Choroid plexus epithelial cell (primary cell): ENCODE measurements at regions not wholly inside any gene's neighbourhood (a gene's known extent, or its start where the extent isn't known, plus 50 kb on each side); places are given as distances from the start of the nearest gene placed in this dataset.

ENCODE experiments used
- DNase-seq: peaks from one replicate; pipeline ENCODE4 v3.0.0-alpha.2; 2010; ENCODE audit warnings: low read depth
- H3K4me3 ChIP-seq: 2 replicates; pipeline ENCODE4 v1.5.1; 2011; ENCODE audit warnings: low read depth, mild to moderate bottlenecking, control low read depth, low read length, moderate library complexity
- TF ChIP-seq, protein P1 (sequence below): conservative IDR thresholded peaks from 2 replicates; pipeline ENCODE4 v1.5.1; 2011; ENCODE audit warnings: low read depth, mild to moderate bottlenecking, control low read depth, inconsistent platforms, low read length, moderate library complexity

DNA sequence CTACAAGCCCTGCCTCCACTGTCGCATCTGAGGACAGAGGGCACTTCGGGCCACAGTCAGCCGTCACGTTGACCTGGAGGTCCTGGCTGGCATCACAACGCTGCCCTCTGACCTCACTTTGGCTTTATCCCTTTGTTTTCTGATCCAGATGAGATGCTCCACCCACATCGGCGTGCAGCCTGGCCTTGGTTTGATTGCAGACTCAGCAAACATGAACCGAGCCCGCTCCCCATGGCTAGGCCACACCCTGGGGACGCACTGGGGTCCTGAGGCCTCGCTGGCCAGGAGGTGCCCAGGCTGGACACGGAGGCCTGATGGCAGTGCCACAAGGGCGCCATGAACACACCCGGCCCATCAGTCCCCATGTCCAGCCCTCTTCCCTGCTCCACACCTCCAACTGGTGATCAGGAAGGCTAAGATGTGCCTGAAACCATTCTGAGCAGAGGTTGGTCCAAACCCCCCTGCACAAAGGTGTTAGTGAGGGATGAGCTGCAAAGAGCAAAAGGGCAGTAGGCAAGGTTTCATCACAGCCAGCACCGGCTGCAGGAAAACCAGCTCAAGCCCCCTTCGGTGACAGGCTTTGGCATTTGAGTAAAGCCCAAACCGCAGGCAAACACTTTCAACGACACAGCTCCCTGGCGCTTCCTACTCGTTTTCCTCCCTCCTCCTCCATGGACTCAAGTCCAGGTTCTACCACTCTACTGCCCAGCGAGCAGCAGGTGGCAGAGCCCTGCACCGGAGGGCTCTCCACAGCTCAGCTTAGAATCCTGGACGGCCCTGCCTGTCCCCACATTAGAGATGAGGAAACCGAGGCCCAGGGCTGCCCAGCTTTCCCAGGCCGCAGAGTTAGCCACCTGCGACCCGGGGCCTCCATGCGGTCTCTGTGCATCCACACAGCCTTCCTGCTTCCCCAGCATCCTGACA lies 165.8 kb downstream of the NUP210 start:
- no peak for DNase-seq
- TF ChIP-seq, protein P1, sequence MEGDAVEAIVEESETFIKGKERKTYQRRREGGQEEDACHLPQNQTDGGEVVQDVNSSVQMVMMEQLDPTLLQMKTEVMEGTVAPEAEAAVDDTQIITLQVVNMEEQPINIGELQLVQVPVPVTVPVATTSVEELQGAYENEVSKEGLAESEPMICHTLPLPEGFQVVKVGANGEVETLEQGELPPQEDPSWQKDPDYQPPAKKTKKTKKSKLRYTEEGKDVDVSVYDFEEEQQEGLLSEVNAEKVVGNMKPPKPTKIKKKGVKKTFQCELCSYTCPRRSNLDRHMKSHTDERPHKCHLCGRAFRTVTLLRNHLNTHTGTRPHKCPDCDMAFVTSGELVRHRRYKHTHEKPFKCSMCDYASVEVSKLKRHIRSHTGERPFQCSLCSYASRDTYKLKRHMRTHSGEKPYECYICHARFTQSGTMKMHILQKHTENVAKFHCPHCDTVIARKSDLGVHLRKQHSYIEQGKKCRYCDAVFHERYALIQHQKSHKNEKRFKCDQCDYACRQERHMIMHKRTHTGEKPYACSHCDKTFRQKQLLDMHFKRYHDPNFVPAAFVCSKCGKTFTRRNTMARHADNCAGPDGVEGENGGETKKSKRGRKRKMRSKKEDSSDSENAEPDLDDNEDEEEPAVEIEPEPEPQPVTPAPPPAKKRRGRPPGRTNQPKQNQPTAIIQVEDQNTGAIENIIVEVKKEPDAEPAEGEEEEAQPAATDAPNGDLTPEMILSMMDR = no peak
- no peak overlapping the region for H3K4me3 ChIP-seq

DNA sequence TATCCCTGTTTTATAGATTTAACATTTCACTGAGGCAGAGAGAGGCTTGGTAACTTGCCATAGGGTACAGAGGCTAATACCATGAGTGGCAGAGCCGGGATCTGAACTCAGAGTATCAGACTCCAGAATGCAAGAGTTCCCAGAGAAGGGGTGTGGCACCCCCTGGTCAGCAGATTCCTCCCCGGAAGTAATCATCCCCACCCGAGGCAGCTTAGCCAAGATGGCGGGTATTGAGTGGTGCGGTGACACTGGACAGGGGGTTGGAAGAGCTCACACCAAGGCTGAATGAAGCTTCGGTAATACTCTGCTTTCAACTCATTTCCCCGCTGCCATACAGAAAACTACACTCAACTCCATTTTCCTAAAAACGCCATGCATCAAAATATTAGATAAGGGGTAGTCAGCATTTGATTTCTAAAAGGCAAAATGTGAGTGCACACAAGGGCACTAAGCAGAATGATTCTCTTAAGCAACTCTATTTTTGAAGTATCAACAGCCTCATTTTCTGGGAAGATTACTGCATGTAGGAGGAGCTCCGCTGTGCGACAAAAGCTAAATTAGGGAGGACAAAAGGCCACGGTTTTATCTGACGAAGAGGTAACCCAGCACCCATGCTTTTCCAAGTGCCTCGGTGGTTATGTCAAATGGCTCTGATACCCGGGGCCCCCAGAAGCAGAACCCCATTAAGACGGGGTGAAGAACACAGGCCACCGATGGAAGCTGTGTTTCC lies 166.7 kb downstream of the NUP210 start:
- DNase-seq = no peak
- H3K4me3 ChIP-seq = no peak overlapping the region
- TF ChIP-seq, protein P1 = no peak

DNA sequence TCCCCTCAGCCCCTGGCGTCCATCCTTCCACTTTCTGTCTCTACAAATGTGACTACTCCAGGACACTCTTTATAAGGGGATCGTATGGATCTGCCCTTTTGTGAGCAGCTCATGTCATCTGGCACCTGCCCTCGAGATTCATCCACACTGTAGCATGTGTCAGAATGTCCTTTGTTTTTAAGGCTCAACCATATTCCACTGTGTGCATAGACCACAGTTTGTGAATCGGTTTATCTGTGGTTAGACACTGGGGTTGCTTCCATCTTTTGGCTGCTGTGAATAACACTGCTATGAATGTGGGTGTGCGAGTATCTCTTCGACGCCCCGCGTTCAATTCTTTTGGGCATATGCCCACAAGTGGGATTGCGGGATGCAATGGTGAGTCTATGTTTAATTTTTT lies 167.9 kb downstream of the NUP210 start:
- TF ChIP-seq, protein P1 = no peak

DNA sequence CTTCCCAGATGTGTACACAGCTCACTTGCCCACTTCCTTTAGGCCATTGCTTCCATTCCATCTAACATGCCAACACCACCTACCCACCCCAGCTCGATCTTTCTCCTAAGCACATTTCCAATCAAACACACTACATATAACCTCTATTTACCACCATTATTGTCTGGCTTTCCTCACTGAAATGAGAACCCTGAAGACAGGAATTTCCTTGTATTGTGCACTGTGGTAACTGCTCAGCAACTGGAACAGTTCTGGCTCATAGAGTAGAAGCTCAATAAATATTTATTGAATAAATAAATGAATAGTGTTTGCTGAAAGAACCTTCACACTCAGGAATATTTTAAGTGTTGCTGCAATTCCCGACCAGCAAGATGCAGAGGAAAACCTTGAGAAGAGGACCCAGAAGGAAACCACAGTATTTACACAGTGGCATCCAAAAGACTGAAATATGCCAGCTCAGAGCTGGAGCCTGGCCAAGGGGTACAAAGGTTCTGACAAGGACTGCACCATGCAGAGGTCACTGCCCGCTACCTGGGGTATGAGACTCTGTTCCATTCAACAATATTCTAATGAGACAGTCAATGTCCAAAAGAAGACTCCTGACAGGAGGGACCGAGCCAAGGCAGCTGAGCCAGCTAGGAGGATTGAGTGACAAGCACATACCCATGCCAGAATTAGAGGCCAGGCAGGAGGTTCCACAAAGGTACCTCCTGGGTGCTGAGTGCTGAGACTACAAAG lies 168.8 kb downstream of the NUP210 start:
- TF ChIP-seq, protein P1 = no peak
- no peak overlapping the region for H3K4me3 ChIP-seq
- DNase-seq = no peak

More for the DNA sequence above, 167.9 kb downstream of the NUP210 start:
- DNase-seq = no peak
- no peak overlapping the region for H3K4me3 ChIP-seq

DNA sequence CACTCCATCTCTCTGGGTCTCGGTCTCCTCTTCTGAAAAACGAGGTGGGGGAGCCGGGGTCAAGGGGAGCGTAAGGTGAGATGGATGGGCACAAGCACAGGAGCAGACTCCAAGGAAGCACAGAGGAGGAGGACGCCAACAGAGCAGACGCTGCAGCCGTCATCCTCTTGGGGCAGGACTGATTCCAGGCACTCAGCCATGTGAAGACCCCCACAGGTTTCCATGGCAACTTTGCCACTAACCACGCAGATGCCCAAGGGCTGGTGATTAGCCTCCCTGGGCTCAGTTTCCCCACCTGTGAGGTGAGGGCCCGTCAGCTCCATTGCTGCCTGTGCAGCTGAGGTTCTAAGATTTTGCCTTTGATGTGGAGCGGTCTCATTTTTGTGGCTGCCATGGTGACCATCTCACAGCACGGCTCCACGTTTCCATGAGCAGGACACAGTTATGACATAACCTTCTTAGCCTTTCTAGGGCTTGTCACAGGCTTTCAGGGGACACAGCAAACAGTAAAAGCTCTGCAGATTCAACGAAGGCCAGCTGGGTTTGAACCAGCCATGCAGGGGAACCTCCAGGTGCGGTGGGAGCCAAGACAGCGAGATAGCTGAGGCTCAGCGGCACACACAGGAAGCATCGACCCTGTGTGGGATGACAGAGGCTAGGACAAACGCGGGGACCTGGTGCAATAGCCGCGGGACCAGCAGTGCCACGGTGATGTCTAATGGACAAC lies 170.3 kb downstream of the NUP210 start:
- TF ChIP-seq, protein P1 = no peak

DNA sequence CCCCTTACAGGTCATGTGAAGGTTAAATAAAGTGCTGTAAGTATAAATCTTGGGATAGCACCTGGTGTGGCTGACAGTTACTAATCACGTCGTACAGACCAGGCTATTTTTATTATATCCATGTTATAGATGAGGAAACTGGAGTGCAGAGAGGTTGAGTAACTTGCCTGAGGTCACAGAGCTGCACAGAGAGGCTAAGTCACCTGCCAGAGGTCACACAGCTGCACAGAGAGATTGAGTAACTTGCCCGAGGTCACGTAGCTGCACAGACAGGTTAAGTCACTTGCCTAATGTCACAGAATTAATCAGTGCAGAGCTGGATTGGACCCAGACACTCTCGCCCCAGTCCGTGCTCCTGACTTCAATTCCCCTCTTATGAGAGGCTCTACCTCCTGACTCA lies 171.5 kb downstream of the NUP210 start:
- no peak for DNase-seq
- H3K4me3 ChIP-seq = no peak overlapping the region
- TF ChIP-seq, protein P1 = no peak

More for the DNA sequence above, 170.3 kb downstream of the NUP210 start:
- no peak for DNase-seq
- H3K4me3 ChIP-seq = no peak overlapping the region
